HG03342 (cell line): ENCODE measurements at regions not wholly inside any gene's neighbourhood (a gene's known extent, or its start where the extent isn't known, plus 50 kb on each side); places are given as distances from the start of the nearest gene placed in this dataset.
A peak's percentile ranks its signal among the peaks of the same experiment; 100 is the strongest.

Source experiments
- ATAC-seq: cut with Tn5 transposase; IDR thresholded peaks from one replicate; pipeline ENCODE4 v1.9.1; 2021; ENCODE audit warnings: mild to moderate bottlenecking, moderate library complexity; ENCODE audit not compliant: unreplicated experiment

GRCh38 chr11:76298255-76298654 is 82.7 kb downstream of the THAP12 start:
- no peak for ATAC-seq

DNA sequence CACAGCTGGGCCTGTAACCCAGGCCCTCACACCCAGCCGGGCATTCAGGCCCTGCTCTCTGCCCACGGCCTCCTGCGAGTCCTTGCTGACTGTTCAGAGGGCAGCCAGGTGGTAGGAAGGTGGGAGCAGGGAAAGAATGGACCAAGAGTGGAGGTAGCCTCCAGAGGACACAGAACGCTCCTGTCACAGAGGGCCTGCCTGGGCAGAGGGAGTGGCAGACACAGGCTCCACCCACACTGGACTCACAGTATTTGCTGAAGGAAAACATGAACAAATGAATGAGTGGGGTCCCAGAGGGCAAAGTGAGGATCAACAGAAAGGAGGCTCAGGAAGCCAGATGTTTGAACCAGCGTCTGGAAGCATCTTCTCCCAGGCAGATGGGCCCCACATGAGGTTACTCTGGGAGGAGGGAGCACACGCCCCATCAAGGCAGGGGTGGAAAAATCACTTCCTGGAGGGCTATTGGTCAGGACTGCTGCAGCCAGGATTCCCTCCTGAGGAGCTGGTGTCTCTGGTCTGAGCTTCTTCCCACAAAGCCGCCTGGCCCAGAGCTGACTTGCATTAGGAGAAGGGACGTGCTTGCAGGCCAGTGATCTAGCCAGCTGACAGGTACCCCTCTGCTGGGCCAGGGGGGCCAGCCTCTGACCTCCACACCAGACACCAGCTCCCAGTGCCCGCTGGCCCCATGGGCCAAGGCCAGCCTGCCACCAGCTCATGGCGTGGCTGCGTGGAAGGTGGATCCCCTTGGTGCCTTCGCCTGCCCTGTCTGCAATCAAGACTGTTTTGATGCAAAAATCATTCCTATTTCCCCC is 84.0 kb downstream of the THAP12 start:
- no peak for ATAC-seq

- peak; percentile 64 for ATAC-seq
Measured at GRCh38 chr11:76293189-76293631, 86.9 kb upstream of the WNT11 start.

DNA sequence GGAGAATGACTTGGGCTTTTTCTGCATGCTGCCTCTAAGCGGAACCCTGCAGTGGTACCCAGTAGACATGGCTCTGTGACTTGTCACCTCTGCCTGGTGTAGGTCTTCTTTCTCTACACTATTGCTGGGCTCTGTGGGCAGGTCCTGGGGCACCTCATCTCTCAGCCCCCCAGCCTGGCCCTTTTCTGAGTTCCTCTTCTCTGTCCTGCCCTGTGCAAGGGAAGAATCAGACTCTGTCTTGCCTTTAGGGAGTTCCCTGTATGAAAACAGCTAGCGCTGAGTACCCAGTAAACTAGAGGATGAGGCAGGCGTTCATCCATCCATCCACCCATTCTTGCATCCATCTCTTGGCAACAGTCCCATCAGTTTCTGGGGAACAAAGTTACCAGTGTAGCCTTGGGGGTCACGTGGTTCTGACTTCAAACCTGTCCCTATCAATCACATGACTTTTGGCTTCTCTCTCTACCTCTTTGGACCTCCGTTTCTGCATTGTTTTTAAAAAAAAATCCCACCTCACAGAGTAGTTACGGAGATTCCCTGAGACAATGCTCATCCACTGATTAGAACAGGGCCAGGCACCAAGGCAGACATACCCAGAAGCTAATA is 86.4 kb upstream of the WNT11 start:
- no peak for ATAC-seq

GRCh38 chr11:76291576-76292526 is 85.5 kb upstream of the WNT11 start:
- no peak for ATAC-seq

DNA sequence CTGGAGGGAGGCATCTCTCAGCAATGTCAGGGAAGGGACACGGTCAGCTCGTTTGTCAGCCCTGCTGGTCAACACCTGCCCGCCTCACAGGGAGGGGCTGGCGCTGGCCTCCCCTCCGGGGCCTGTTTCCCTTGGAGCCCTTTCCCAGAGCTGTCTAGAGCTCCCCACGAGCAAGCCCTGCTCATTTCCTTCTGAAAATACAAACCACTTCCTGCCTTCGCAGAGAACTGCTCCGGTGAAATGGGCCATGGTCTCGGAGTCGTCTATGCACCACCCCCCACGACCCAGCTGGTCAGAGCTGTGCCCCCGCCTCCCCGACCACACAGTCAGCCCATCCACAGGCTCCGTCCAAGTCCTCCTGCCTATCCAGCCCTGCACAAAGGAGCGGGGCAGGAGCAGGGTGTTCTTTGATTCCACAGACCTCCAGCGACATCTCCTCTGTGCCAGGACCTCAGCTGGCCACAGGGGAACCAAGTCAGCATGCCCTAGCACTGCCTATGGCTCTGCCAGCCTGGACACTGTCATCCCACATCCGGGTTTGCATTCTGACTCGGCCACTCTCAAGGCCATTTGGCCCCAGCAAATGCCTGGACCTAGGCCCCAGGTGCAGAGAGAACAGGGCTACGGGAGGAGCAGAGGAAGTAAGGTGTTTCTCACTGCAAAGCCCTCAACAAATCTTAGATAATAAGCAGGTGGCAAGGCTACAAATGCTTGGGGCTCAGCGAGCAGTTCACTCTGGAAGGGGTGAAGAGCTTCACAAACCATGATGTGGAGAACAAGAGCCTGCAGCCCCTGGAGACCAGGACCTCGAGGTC is 82.1 kb upstream of the WNT11 start:
- no peak for ATAC-seq

- ATAC-seq: no peak
Measured at GRCh38 chr11:76287227-76287626, 80.9 kb upstream of the WNT11 start.

DNA sequence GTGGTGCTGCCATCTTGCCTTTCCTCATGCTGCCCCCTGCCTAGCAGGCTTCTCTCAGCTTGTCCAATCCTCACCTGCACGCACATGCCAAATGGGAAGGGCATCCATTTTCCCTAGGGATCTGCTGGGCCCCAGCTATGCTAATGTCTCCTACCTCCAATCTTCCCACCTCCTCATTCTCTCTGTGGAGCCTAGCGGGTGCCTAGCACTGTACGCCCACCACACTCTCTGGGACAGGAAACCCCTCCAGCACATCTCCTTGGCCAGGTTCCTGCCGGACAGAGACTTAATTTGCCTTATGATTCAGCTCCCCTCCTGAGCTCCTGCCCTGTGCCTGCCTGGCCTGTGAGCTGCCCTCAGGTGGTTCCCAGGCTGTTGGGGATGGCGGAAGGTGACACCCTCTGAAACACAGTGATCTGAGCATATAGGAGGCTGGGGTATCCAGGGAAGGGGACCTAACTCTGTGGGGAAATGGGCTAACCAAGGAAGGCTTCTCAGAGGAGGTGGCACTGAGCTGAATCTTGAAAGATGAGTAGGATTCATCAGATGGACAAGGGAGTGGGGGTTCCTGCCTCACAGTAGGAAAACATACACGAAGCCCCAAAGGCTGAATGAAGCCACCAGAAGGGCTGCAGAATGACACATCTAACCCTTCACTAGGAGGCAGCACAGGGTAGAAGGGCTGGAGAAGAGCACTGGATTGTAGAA is 79.2 kb upstream of the WNT11 start:
- ATAC-seq: no peak

DNA sequence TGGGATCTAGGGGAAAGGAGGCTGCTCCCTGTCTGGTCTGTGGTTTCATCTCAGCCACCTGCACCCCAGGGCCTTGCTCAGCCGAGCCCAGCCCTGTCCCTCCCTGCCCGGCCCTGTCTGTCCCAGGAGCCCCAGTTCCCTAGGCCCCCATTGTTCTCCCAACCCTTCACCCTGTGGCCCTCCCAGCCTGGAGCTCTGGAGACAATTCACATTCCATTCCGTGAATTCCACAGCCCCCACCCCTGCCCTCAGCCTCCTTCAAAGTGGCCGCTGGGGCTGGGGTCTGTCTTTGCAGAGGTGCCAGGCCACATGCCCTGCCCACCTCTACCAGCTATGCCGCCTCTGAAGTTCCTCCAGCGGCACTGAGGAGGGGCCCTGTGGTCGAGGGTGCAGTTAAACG is 77.9 kb upstream of the WNT11 start:
- no peak for ATAC-seq

DNA sequence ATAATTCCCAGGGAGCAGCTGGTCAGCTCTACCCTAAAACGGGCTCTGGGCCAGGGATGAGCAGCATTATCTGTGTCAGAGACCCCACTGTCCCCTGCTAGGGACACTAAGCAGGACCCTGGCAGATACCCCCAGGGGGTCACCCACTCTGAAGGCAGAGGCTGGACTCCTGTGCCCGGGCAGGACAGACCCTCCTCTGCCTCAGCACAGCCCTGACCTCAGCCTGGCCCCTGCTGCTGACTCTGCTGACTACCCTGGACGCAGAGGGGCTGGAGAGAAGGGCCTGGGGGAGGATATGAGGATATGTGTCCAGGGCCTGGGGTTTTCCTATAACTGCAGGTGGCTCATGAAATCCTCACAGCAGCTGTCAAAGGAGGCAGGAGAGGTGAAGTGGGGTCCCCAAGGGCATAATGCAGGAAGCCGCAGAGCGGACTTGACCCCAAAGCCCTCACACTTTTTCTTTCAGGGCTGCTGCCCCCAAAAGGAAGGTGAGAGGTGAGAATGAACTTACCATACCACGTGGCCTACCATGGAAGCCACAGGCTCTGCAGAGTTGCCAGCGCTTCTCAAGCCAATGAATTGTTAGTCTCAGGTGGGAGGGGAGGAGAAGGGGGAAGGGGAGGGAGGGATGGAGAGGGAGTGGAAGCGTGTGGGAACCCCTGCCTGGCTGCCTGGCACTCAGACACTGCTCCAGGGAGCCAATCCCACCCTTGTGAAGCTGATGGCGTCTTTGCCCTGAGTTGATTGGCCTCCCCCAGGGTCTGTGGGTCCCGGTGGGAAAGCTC is 76.7 kb upstream of the WNT11 start:
- ATAC-seq: no peak

DNA sequence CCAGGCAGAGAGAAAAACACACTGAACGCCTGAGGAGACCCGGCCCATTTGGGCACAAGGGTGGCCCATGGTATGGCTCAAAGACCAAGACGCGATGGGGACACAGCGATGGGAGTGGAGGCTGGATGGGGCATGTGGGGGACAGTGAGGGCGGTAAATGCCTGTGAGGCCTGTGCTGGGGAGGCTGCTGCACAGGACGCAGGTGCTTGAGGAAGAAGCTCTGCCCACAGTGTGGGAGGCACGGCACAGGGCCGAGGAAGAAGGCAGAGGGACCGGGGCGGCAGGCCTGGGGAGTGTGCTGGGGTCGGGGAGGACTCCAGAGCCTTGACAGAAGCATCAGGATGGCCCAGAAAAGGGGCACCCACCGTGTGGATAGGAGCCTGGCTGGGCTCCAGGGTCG is 75.9 kb upstream of the WNT11 start:
- no peak for ATAC-seq

DNA sequence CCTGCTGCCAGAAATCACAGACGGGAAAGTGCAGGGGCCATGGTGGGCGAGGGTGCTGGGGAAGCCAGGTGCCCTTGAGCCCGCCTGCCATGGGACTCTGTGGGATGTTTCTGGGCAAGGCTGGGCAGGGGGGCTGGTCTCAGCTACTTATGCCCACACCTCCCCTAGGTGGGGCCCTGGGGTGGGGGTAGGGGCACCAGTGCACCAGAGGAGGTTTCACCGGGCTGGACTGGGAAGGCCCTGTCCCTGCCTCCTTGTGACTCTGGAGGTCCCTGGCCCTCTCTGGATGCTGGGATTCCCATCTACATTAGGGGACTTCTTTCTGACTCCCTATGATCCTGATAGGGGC is 75.2 kb upstream of the WNT11 start:
- ATAC-seq: no peak

DNA sequence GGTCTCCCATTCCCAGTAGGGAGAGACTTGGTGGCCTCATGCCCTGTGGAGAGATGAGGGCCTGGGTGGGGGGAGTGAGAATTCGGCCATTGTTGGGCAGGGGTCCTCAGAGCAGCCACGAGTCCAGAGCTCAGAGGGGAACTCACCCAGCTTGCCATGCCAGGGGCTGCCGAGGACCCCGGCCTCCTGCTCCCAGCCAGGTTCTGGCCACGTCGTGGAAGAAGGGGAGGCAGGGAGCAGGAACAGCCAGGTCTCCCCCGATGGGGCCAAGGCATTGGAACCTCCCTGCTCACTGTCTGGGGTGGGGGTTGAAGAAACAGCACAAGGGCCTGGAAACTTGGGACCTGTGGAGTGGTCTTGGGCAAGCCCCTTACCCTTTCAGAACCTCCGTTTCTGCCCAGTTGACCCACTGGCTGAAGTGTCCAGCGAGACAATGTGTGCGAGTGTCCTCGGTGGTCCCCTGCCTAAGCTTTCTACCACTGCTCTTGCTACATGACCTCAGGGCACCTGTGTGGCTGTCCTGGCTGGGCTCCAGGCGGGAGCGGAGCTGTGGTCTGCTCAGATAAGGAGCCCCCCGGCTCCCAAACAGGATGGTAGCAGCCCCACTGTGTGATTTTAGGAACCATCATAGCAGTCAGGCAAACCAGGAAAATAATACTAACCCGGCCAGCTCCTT is 74.7 kb upstream of the WNT11 start:
- no peak for ATAC-seq

GRCh38 chr11:76280151-76280881 is 74.0 kb upstream of the WNT11 start:
- ATAC-seq: no peak

GRCh38 chr11:76279646-76280045 is 73.3 kb upstream of the WNT11 start:
- no peak for ATAC-seq

DNA sequence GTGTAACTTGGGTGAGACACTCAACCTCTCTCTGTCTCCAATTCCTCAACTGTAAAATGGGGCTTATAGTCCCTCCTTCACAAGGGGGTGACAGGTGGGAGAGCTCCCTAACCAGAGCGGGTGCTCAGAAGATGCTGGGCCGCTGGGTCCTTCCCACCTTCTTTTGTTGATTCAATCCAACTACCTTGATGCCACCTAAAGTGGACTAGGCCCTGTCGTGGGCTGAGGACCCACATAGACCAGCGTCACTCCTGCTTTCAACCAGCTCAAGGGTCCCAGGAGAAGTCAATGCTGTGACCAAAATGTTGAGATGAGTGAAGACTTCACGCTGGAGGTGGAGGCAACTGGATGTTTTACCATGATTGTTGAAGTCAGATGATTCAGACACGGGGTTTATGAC is 72.7 kb upstream of the WNT11 start:
- no peak for ATAC-seq

DNA sequence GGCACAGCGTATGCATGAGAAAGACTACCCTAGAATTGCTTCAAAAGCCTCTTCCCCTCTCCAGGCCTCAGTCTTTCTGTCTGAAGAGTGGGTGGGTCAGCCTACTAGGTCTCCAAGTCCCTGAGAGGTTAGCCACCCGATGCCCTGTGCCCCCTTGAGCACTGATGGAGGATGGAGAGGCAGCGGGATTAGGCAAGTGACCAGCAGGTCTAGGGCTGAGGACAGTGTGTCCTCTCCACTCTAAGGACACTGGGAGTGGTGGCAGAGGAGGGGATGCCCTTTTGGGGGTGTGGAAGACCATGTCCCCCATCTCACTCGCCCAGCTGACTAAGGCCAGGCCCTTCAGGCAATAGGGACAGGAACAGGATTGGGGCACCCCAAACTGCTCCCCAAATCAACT is 72.2 kb upstream of the WNT11 start:
- no peak for ATAC-seq
